Activated T-cell treated with anti-CD3 and anti-CD28 coated beads, Interleukin-2, amount 50 U/mL, for 4 hours (primary cell): ENCODE measurements at regions not wholly inside any gene's neighbourhood (a gene's known extent, or its start where the extent isn't known, plus 50 kb on each side); places are given as distances from the start of the nearest gene placed in this dataset.
"Not testable (repeated sequence)": the region's sequence is repeated elsewhere in the genome, so short reads cannot be mapped to it uniquely, and the experiment has no call there.

Experiments
- ATAC-seq, 2 donors: fragments of 200-7000 bp; cut with Tn5 transposase; one replicate each; pipeline ENCODE4 v1.10.0; 2021
- DNase-seq: peaks from one replicate; pipeline ENCODE4 v3.0.0-alpha.2; 2020
- H3K27me3 Mint-ChIP-seq: one replicate; pipeline ENCODE4 v1.8.0; 2021; ENCODE audit warnings: low read depth, mixed read lengths
- H3K36me3 Mint-ChIP-seq: one replicate; pipeline ENCODE4 v1.8.0; 2022; ENCODE audit warnings: mixed read lengths; ENCODE audit not compliant: insufficient read depth
- H3K4me1 Mint-ChIP-seq: one replicate; pipeline ENCODE4 v1.8.0; 2021; ENCODE audit warnings: low read depth, mixed read lengths
- H3K4me3 Mint-ChIP-seq: one replicate; pipeline ENCODE4 v1.8.0; 2021; ENCODE audit warnings: mild to moderate bottlenecking, moderate library complexity, mixed read lengths
- H3K9me3 Mint-ChIP-seq: one replicate; pipeline ENCODE4 v1.8.0; 2021; ENCODE audit warnings: mixed read lengths

DNA sequence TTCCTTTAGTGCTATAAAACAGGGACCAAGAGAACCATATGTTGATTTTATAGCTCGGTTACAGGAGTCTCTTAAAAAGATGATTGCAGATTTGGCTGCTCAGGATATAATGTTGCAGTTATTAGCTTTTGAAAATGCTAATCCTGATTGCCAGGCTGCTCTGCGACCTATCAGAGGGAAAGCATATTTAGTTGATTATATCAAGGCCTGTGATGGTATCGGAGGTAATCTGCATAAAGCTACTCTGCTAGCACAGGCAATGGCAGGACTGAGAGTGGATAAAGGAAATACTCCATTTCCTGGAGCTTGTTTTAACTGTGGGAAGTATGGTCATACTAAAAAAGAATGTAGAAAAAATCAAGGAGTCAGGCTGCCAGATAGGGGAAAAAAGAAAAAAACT lies 99.0 kb upstream of the CCNH start:
- not testable (repeated sequence) for H3K9me3 Mint-ChIP-seq, H3K36me3 Mint-ChIP-seq, H3K4me3 Mint-ChIP-seq, ATAC-seq, DNase-seq, H3K4me1 Mint-ChIP-seq, H3K27me3 Mint-ChIP-seq

DNA sequence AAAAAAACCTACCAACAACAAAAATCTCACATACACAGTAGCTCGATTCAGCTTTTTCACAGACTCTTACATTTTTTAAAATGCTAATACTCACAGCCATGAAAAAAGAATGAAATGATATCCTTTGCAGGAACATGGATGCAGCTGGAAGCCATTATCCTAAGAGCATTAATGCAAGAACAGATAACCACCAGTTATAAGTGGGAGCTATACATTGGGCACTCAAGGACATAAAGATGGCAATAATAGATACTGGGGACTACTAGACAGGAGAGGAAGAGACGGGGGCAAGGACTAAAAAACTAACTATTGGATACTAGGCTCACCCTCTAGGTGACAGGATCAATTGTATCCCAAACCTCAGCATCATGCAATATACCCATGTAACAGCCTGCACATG lies 90.3 kb upstream of the CCNH start:
- no peaks in the 10 kb centered on the region for H3K4me1 Mint-ChIP-seq
- peaks cover 13% of the 10 kb centered on the region for H3K27me3 Mint-ChIP-seq
- peaks cover under 1% of the 10 kb centered on the region for H3K9me3 Mint-ChIP-seq
- DNase-seq (no peak), ATAC-seq (no peak)
- no peaks in the 10 kb centered on the region for H3K36me3 Mint-ChIP-seq
- no peak overlapping the region for H3K4me3 Mint-ChIP-seq

DNA sequence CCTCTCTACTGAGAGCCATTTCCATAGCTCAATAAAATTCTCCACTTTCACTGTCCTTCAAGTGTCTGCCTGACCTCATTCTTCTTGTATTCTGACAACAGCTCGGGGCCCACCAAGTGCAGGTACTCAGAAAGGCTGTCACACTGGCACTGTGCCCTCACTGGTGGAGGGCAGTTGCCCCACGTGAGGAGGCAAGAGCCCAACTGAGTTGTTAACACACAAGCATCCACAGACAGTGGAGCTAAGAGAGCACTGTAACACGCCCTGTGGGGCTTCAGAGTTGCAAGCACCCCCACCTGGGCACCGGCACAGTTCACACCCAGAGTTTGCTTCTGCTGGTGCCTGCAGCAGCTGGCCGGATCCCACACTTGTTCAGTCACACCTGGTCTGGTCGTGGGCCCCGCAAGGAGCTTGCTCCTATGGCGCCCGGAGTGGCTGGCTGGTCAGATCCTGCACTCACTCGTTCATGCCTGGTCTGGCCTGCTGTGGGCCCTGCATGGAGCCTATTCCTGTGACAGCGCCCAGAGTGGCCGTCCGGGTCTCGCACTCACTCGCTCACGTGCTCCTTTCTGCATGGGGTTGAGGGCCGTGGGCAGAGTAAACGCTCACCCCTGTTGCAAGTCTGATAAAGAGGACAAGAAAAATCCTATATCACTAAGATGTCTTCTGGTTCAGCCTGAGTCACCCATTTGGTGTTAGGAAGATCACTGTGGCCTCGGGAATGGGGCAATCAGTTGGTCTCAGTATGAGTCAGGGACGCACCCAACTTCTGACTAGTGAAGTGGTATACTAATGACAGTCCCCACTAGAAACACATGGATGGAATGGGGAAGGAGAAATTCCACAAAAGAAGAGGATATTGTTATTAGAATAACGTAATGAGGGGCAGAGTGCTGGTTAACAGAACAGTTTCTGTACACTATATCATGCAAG lies 87.0 kb upstream of the CCNH start:
- H3K27me3 Mint-ChIP-seq, result peaks cover 16% of the 10 kb centered on the region
- peaks cover 11% of the 10 kb centered on the region for H3K9me3 Mint-ChIP-seq
- H3K36me3 Mint-ChIP-seq, result no peaks in the 10 kb centered on the region
- no peak for ATAC-seq
- H3K4me1 Mint-ChIP-seq, result no peaks in the 10 kb centered on the region
- no peak for DNase-seq
- H3K4me3 Mint-ChIP-seq, result no peak overlapping the region
